ENCODE measurements at regions not wholly inside any gene's neighbourhood (a gene's known extent, or its start where the extent isn't known, plus 50 kb on each side); places are given as distances from the start of the nearest gene placed in this dataset.

- no peak for TF ChIP-seq CTCF (IDR thresholded peaks at IDR 0.05; ENCODE audit: poor library complexity, severe bottlenecking)
- TF ChIP-seq RAD21 (conservative IDR thresholded peaks at IDR 0.05) = no peak
- TF ChIP-seq POLR2AphosphoS5 (IDR thresholded peaks at IDR 0.05) = no peak
- TF ChIP-seq EZH2 (IDR thresholded peaks at IDR 0.05; ENCODE audit: borderline replicate concordance, insufficient read depth, low read length, poor library complexity, severe bottlenecking) = no peak
- no peak for TF ChIP-seq REST (IDR thresholded peaks at IDR 0.05; ENCODE audit: borderline replicate concordance)
- TF ChIP-seq MXI1 (conservative IDR thresholded peaks at IDR 0.05; ENCODE audit: poor library complexity, severe bottlenecking) = no peak
These were observed 78.8 kb upstream of the PCSK5 start for GRCh38 chr9:75811692-75812091.
